ENCODE measurements at regions not wholly inside any gene's neighbourhood (a gene's known extent, or its start where the extent isn't known, plus 50 kb on each side); places are given as distances from the start of the nearest gene placed in this dataset.
"Not testable (repeated sequence)": the region's sequence is repeated elsewhere in the genome, so short reads cannot be mapped to it uniquely, and the experiment has no call there.

GRCh38 chr3:104933972-104934371, 432.7 kb upstream of the ALCAM start:
- Histone ChIP-seq H3K9me3 (ENCODE audit: control insufficient read depth in 1 of 2, low read length in 2 of 2) (no peaks in the 10 kb centered on the region), H3K27ac (ENCODE audit: low read depth, low read length) (no peak overlapping the region), H3K4me3 (ENCODE audit: low read length in 2 of 2) (no peak overlapping the region), H3K36me3 (ENCODE audit: insufficient read depth, low read length) (no peaks in the 10 kb centered on the region), H3K4me1 (ENCODE audit: insufficient read depth, low read length) (no peaks in the 10 kb centered on the region), H3K27me3 (ENCODE audit: insufficient read depth, low read length) (no peaks in the 10 kb centered on the region)
- Mint-ChIP-seq H3K27me3 (peaks cover 0 to 3% of the 10 kb centered on the region in 2 donors), H3K36me3 (no peaks in the 10 kb centered on the region), H3K4me3 (no peak overlapping the region), H3K9me3 (peaks cover 0 to 12% (median 1%) of the 10 kb centered on the region in 8 donors), H3K4me1 (no peaks in the 10 kb centered on the region), H3K27ac (no peak overlapping the region)
- no peak for DNase-seq
- ChIA-PET CTCF (ENCODE audit: partially characterized antibody) (no interaction called here), POLR2A (ENCODE audit: partially characterized antibody) (no interaction called here)
- intact Hi-C loops (cut with micrococcal nuclease): no loop called here

- POLR2A ChIA-PET (ENCODE audit: partially characterized antibody): no interaction called here
- Mint-ChIP-seq H3K9me3 (peaks cover 0 to 5% (median 0%) of the 10 kb centered on the region in 8 donors), H3K4me1 (no peaks in the 10 kb centered on the region), H3K27me3 (peaks cover 0 to 3% of the 10 kb centered on the region in 2 donors), H3K36me3 (no peaks in the 10 kb centered on the region), H3K4me3 (no peak overlapping the region), H3K27ac (no peak overlapping the region)
- H3K9me3 ChIP-seq (ENCODE audit: control insufficient read depth in 1 of 2, low read length in 2 of 2): no peaks in the 10 kb centered on the region
- no peak overlapping the region for H3K27ac ChIP-seq (ENCODE audit: low read depth, low read length)
- no peaks in the 10 kb centered on the region for H3K36me3 ChIP-seq (ENCODE audit: insufficient read depth, low read length)
- intact Hi-C loops (cut with micrococcal nuclease): no loop called here
- H3K4me1 ChIP-seq (ENCODE audit: insufficient read depth, low read length): no peaks in the 10 kb centered on the region
- H3K4me3 ChIP-seq (ENCODE audit: low read length in 2 of 2): no peak overlapping the region
- CTCF ChIA-PET (ENCODE audit: partially characterized antibody): interaction anchor here (0.6 kb wide), 1 partner anchor 1916 kb away, joined by 3 read pairs; no protein-coding TSS in a partner anchor
- DNase-seq: no peak
- H3K27me3 ChIP-seq (ENCODE audit: insufficient read depth, low read length): no peaks in the 10 kb centered on the region
Observed at GRCh38 chr3:104935613-104936012, 431.1 kb upstream of the ALCAM start.

GRCh38 chr3:104939196-104939595, 427.5 kb upstream of the ALCAM start:
- Mint-ChIP-seq H3K4me1 (no peaks in the 10 kb centered on the region), H3K36me3 (no peaks in the 10 kb centered on the region)

GRCh38 chr3:104941785-104942184, 424.9 kb upstream of the ALCAM start:
- H3K4me3 ChIP-seq (ENCODE audit: low read length in 2 of 2): no peak overlapping the region
- ChIA-PET CTCF (ENCODE audit: partially characterized antibody) (no interaction called here), POLR2A (ENCODE audit: partially characterized antibody) (no interaction called here)
- no peaks in the 10 kb centered on the region for H3K27me3 Mint-ChIP-seq
- no peaks in the 10 kb centered on the region for H3K9me3 ChIP-seq (ENCODE audit: control insufficient read depth in 1 of 2, low read length in 2 of 2)
- H3K9me3 Mint-ChIP-seq: peaks cover 0 to 11% (median 0%) of the 10 kb centered on the region in 8 donors
- H3K4me1 Mint-ChIP-seq: no peaks in the 10 kb centered on the region
- H3K4me3 Mint-ChIP-seq: no peak overlapping the region
- DNase-seq: no peak
- H3K36me3 Mint-ChIP-seq: no peaks in the 10 kb centered on the region
- H3K36me3 ChIP-seq (ENCODE audit: insufficient read depth, low read length): no peaks in the 10 kb centered on the region
- intact Hi-C loops (cut with micrococcal nuclease): no loop called here
- no peak overlapping the region for H3K27ac Mint-ChIP-seq
- no peak overlapping the region for H3K27ac ChIP-seq (ENCODE audit: low read depth, low read length)
- H3K4me1 ChIP-seq (ENCODE audit: insufficient read depth, low read length): no peaks in the 10 kb centered on the region
- H3K27me3 ChIP-seq (ENCODE audit: insufficient read depth, low read length): no peaks in the 10 kb centered on the region

More at GRCh38 chr3:104939196-104939595, 427.5 kb upstream of the ALCAM start:
- Mint-ChIP-seq H3K4me3 (no peak overlapping the region), H3K9me3 (no peaks in the 10 kb centered on the region), H3K27me3 (no peaks in the 10 kb centered on the region), H3K27ac (no peak overlapping the region)
- no peak for DNase-seq
- Histone ChIP-seq H3K4me3 (ENCODE audit: low read length in 2 of 2) (no peak overlapping the region), H3K36me3 (ENCODE audit: insufficient read depth, low read length) (no peaks in the 10 kb centered on the region), H3K27me3 (ENCODE audit: insufficient read depth, low read length) (no peaks in the 10 kb centered on the region), H3K4me1 (ENCODE audit: insufficient read depth, low read length) (no peaks in the 10 kb centered on the region), H3K27ac (ENCODE audit: low read depth, low read length) (no peak overlapping the region), H3K9me3 (ENCODE audit: control insufficient read depth in 1 of 2, low read length in 2 of 2) (no peaks in the 10 kb centered on the region)
- intact Hi-C loops (cut with micrococcal nuclease): no loop called here
- CTCF ChIA-PET (ENCODE audit: partially characterized antibody): no interaction called here
- POLR2A ChIA-PET (ENCODE audit: partially characterized antibody): no interaction called here

- Histone ChIP-seq H3K9me3 (ENCODE audit: control insufficient read depth in 1 of 2, low read length in 2 of 2) (no peaks in the 10 kb centered on the region), H3K27me3 (ENCODE audit: insufficient read depth, low read length) (no peaks in the 10 kb centered on the region), H3K27ac (ENCODE audit: low read depth, low read length) (no peak overlapping the region), H3K4me1 (ENCODE audit: insufficient read depth, low read length) (no peaks in the 10 kb centered on the region), H3K4me3 (ENCODE audit: low read length in 2 of 2) (no peak overlapping the region), H3K36me3 (ENCODE audit: insufficient read depth, low read length) (no peaks in the 10 kb centered on the region)
- intact Hi-C loops (cut with micrococcal nuclease): no loop called here
- Mint-ChIP-seq H3K4me1 (no peaks in the 10 kb centered on the region), H3K9me3 (peaks cover 0 to 11% (median 0%) of the 10 kb centered on the region in 8 donors), H3K4me3 (no peak overlapping the region), H3K36me3 (no peaks in the 10 kb centered on the region), H3K27me3 (no peaks in the 10 kb centered on the region), H3K27ac (no peak overlapping the region)
- ChIA-PET CTCF (ENCODE audit: partially characterized antibody) (no interaction called here), POLR2A (ENCODE audit: partially characterized antibody) (no interaction called here)
- no peak for DNase-seq
Observed at GRCh38 chr3:104943974-104944373, 422.7 kb upstream of the ALCAM start.

- CTCF ChIA-PET (ENCODE audit: partially characterized antibody): no interaction called here
- POLR2A ChIA-PET (ENCODE audit: partially characterized antibody): no interaction called here
Observed at GRCh38 chr3:104947943-104948342, 418.8 kb upstream of the ALCAM start.

GRCh38 chr3:104949810-104950209, 416.9 kb upstream of the ALCAM start:
- H3K4me3 ChIP-seq (ENCODE audit: low read length in 2 of 2); H3K4me3 Mint-ChIP-seq; DNase-seq; H3K9me3 ChIP-seq (ENCODE audit: control insufficient read depth in 1 of 2, low read length in 2 of 2); POLR2A ChIA-PET (ENCODE audit: partially characterized antibody); H3K36me3 ChIP-seq (ENCODE audit: insufficient read depth, low read length); H3K27ac Mint-ChIP-seq; CTCF ChIA-PET (ENCODE audit: partially characterized antibody); H3K4me1 ChIP-seq (ENCODE audit: insufficient read depth, low read length); H3K36me3 Mint-ChIP-seq; H3K27me3 Mint-ChIP-seq; intact Hi-C loops (cut with micrococcal nuclease); H3K27me3 ChIP-seq (ENCODE audit: insufficient read depth, low read length); H3K4me1 Mint-ChIP-seq; H3K27ac ChIP-seq (ENCODE audit: low read depth, low read length): not testable (repeated sequence)
- H3K9me3 Mint-ChIP-seq: peaks cover 0 to 11% (median 0%) of the 10 kb centered on the region in 8 donors

More at GRCh38 chr3:104947943-104948342, 418.8 kb upstream of the ALCAM start:
- DNase-seq: no peak
- intact Hi-C loops (cut with micrococcal nuclease): no loop called here
- Mint-ChIP-seq H3K4me1 (no peaks in the 10 kb centered on the region), H3K9me3 (peaks cover 0 to 11% (median 0%) of the 10 kb centered on the region in 8 donors), H3K36me3 (no peaks in the 10 kb centered on the region), H3K4me3 (no peak overlapping the region), H3K27me3 (peaks cover 0 to under 1% of the 10 kb centered on the region in 2 donors), H3K27ac (no peak overlapping the region)
- Histone ChIP-seq H3K4me3 (ENCODE audit: low read length in 2 of 2) (no peak overlapping the region), H3K27ac (ENCODE audit: low read depth, low read length) (no peak overlapping the region), H3K9me3 (ENCODE audit: control insufficient read depth in 1 of 2, low read length in 2 of 2) (no peaks in the 10 kb centered on the region), H3K27me3 (ENCODE audit: insufficient read depth, low read length) (no peaks in the 10 kb centered on the region), H3K4me1 (ENCODE audit: insufficient read depth, low read length) (no peaks in the 10 kb centered on the region), H3K36me3 (ENCODE audit: insufficient read depth, low read length) (no peaks in the 10 kb centered on the region)

- Mint-ChIP-seq H3K36me3 (no peaks in the 10 kb centered on the region), H3K9me3 (no peaks in the 10 kb centered on the region), H3K4me1 (no peaks in the 10 kb centered on the region), H3K4me3 (no peak overlapping the region), H3K27me3 (peaks cover 0 to 2% of the 10 kb centered on the region in 2 donors), H3K27ac (no peak overlapping the region)
- ChIA-PET CTCF (ENCODE audit: partially characterized antibody) (no interaction called here), POLR2A (ENCODE audit: partially characterized antibody) (no interaction called here)
- H3K9me3 ChIP-seq (ENCODE audit: control insufficient read depth in 1 of 2, low read length in 2 of 2): no peaks in the 10 kb centered on the region
- H3K36me3 ChIP-seq (ENCODE audit: insufficient read depth, low read length): no peaks in the 10 kb centered on the region
- H3K27ac ChIP-seq (ENCODE audit: low read depth, low read length): no peak overlapping the region
- no peak overlapping the region for H3K4me3 ChIP-seq (ENCODE audit: low read length in 2 of 2)
- DNase-seq: no peak
- H3K27me3 ChIP-seq (ENCODE audit: insufficient read depth, low read length): no peaks in the 10 kb centered on the region
- H3K4me1 ChIP-seq (ENCODE audit: insufficient read depth, low read length): no peaks in the 10 kb centered on the region
- intact Hi-C loops (cut with micrococcal nuclease): no loop called here
Observed at GRCh38 chr3:104951426-104951825, 415.3 kb upstream of the ALCAM start.
